Ovary (tissue), 3 donors: ENCODE measurements at regions not wholly inside any gene's neighbourhood (a gene's known extent, or its start where the extent isn't known, plus 50 kb on each side); places are given as distances from the start of the nearest gene placed in this dataset.

Experiments
- CTCF ChIP-seq, 3 donors: fragments of 450-650 bp in 2 of 3; fragments of 200-600 bp in 1 of 3; IDR thresholded peaks; one replicate each; pipeline versions ENCODE4 v1.5.1 to v1.8.0; 2016 to 2022; ENCODE audit warnings: antibody characterized with exemption in 3 of 3, mild to moderate bottlenecking in 1 of 3
- POLR2A ChIP-seq: fragments of 450-650 bp; IDR thresholded peaks from one replicate; pipeline ENCODE4 v1.6.1; 2017; ENCODE audit warnings: antibody characterized with exemption, mild to moderate bottlenecking, moderate library complexity
- donor health status: DM: no; HTN: no; CAD: no.

DNA sequence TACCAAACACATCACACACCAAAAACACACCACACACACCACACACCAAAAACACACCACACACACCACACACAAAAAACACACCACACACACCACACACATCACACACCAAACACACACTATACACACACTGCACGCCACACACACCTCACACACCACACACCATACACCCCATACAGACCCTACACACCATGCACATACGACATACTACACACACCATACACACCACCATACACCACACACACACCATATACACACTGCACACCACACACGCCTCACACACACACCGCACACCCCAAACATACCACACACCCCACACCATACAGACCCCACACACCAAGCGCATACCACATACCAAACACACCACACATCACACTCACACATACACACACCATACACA lies 226.9 kb upstream of the PKN2 start:
- TF ChIP-seq POLR2A (no peak), CTCF (IDR thresholded peaks at IDR 0.05) (no peak)
